ENCODE measurements at regions not wholly inside any gene's neighbourhood (a gene's known extent, or its start where the extent isn't known, plus 50 kb on each side); places are given as distances from the start of the nearest gene placed in this dataset.
A peak's percentile ranks its signal among the peaks of the same experiment; 100 is the strongest.

- no peak for DNase-seq
Measured at GRCh38 chr13:53207556-53207955, 178.9 kb downstream of the OLFM4 start.

GRCh38 chr13:53214433-53214832 is 185.8 kb downstream of the OLFM4 start:
- no peak for DNase-seq

GRCh38 chr13:53215563-53215962 is 186.9 kb downstream of the OLFM4 start:
- DNase-seq = no peak

GRCh38 chr13:53216773-53217172 is 188.2 kb downstream of the OLFM4 start:
- no peak for DNase-seq

- DNase-seq = no peak
Measured at GRCh38 chr13:53217194-53217593, 188.6 kb downstream of the OLFM4 start.

GRCh38 chr13:53220038-53220437 is 191.4 kb downstream of the OLFM4 start:
- no peak for DNase-seq

- DNase-seq = no peak
Measured at GRCh38 chr13:53237696-53238095, 209.1 kb downstream of the OLFM4 start.

GRCh38 chr13:53238261-53238660 is 209.6 kb downstream of the OLFM4 start:
- DNase-seq = no peak

GRCh38 chr13:53240401-53241025 is 211.9 kb downstream of the OLFM4 start:
- no peak for DNase-seq

GRCh38 chr13:53241891-53242348 is 213.3 kb downstream of the OLFM4 start:
- DNase-seq = no peak

- no peak for DNase-seq
Measured at GRCh38 chr13:53249236-53249635, 220.6 kb downstream of the OLFM4 start.

- DNase-seq = peak; percentile 83 to 96
Measured at GRCh38 chr13:53250272-53250875, 221.8 kb downstream of the OLFM4 start.

GRCh38 chr13:53250977-53251376 is 222.4 kb downstream of the OLFM4 start:
- no peak for DNase-seq

- peak; percentile 7 to 12 for DNase-seq
Measured at GRCh38 chr13:53254500-53254899, 225.9 kb downstream of the OLFM4 start.

- no peak for DNase-seq
Measured at GRCh38 chr13:53255795-53256194, 227.2 kb downstream of the OLFM4 start.

GRCh38 chr13:53260594-53260993 is 232.0 kb downstream of the OLFM4 start:
- DNase-seq = no peak

GRCh38 chr13:53264751-53265385 is 236.3 kb downstream of the OLFM4 start:
- DNase-seq = no peak

- no peak for DNase-seq
Measured at GRCh38 chr13:53266757-53267156, 238.1 kb downstream of the OLFM4 start.

GRCh38 chr13:53269634-53270033 is 241.0 kb downstream of the OLFM4 start:
- DNase-seq = no peak

GRCh38 chr13:53272873-53273272 is 244.3 kb downstream of the OLFM4 start:
- peak in 1 of 2 experiments; percentile 2 for DNase-seq

GRCh38 chr13:53276265-53276664 is 247.7 kb downstream of the OLFM4 start:
- no peak for DNase-seq

- DNase-seq = no peak
Measured at GRCh38 chr13:53281677-53282076, 253.1 kb downstream of the OLFM4 start.

- DNase-seq = no peak
Measured at GRCh38 chr13:53285896-53286430, 257.4 kb downstream of the OLFM4 start.

GRCh38 chr13:53298396-53298795 is 269.8 kb downstream of the OLFM4 start:
- no peak for DNase-seq

Measured in Kasumi-1 (cell line).